ENCODE measurements at regions not wholly inside any gene's neighbourhood (a gene's known extent, or its start where the extent isn't known, plus 50 kb on each side); places are given as distances from the start of the nearest gene placed in this dataset.

GRCh38 chrY:16060141-16060540 is 1535.8 kb downstream of the NLGN4Y start:
- no peak for TF ChIP-seq CTCF (IDR thresholded peaks at IDR 0.05)
- TF ChIP-seq POLR2A (IDR thresholded peaks at IDR 0.05), result no peak

Data from right lobe of liver (tissue), 4 donors.